GM21515 (cell line): ENCODE measurements at regions not wholly inside any gene's neighbourhood (a gene's known extent, or its start where the extent isn't known, plus 50 kb on each side); places are given as distances from the start of the nearest gene placed in this dataset.

Source experiments
- ATAC-seq: cut with Tn5 transposase; IDR thresholded peaks from one replicate; pipeline ENCODE4 v1.9.1; 2021; ENCODE audit not compliant: unreplicated experiment

DNA sequence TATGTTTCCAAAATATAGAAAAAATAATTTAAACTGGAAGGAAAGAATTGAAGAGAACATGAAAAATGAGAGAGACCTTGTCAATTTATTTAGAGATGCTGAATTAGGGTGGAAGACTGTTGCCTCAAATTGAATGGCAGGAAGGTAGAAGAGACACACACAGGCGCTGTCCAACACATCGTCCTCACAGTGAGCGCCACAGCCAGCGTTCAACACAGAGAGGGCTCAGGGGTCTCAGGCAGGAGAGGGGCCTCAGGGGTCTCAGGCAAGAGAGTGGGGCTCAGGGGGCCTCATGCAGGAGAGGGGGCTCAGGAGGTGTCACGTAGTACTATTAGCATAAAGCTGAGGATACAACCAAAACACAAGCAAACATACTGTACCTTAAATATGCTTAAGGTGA is 65.7 kb downstream of the TMEM18 start:
- no peak for ATAC-seq

DNA sequence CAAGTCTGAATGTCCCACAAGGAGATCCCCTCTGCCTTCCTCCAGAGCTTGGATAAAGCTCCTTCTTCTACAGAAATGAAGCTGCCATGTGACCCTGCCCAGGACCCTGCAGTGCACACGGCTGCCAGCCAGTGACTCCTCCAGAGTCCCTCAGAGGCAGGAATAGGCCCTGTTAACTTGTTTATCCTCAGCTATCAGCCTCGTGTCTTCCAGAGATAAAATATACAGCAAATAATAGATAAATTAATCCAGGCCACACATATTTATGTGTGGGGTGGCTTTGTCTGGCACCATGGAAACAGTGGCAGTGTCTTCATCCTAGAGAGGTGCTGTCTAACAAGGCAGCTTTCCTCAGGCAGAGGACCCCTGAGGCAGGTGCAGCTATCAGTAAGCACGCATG is 66.7 kb downstream of the TMEM18 start:
- no peak for ATAC-seq

DNA sequence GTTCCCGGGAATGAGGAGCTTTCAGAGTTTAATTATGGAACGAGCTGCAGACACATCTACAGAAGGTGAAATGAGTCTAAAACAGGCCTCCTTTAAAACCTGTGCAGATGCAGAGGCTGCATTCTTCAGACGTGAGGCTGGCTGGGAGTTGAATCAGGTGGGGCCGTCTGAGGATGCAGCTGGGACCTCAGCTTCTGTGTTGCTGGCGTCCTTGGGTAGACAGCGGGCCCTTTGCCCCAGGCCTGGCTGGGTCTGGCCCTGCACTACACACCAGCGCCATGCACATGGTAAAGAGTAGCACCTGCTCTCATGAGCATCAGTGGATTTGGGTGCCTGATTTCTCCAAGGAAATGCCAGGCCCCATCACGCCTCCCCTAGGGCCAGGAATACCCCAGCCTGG is 67.3 kb downstream of the TMEM18 start:
- no peak for ATAC-seq

DNA sequence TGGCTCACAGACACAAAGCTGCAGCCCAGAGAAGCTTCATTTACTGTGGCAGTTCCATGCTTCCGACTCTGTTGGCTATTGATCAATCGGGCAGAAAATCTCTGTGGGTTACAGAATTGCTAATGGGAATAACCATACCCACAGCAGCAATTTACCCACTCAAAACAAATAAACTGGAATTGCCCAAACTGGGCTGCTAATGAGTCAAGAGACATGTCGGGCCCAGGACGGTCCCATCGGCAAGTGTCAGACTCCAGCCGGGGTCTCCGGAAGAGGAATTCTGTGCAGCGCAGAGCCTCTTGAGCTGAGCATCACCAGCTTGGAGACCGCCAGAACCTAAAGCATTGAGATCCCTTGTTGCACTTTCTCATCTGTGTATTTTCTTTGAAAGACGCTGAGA is 67.8 kb downstream of the TMEM18 start:
- ATAC-seq: no peak

DNA sequence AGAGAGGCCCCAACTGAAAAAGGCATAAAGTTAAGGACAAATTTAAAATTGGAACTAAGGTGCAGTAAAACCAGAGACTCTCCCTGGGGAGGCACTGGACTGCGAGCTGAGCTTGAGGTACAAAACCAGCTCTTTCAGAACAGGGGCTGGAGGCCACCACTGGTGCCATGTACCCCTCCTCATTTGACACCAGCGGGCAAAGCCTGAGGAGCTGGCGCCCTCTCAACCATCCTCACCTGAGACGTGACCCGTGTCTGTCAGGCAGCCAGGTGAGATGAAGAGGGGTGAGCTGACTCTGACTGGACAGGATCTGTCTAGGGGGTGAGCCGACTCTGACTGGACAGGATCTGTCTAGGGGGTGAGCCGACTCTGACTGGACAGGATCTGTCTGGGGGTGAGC is 68.5 kb downstream of the TMEM18 start:
- no peak for ATAC-seq

DNA sequence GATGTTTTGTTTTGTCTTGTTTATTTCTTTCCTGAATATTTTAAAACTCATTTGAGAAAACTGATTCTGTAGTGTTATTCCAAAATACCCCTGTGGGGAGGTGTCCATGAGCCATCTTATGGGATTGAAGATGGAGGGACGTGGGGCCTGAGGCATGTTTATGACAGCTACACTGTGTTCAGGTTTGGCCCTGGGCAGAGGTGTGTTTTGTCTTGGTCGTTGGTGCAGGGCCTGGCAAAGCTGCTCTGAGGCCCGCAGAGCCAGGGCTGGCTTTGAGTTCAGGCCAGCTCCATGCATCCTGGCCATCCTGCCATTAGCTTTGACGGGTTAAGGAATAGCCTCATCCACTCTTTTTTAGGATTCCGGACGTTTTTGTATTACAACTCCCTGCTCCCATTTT is 68.9 kb downstream of the TMEM18 start:
- ATAC-seq: no peak

DNA sequence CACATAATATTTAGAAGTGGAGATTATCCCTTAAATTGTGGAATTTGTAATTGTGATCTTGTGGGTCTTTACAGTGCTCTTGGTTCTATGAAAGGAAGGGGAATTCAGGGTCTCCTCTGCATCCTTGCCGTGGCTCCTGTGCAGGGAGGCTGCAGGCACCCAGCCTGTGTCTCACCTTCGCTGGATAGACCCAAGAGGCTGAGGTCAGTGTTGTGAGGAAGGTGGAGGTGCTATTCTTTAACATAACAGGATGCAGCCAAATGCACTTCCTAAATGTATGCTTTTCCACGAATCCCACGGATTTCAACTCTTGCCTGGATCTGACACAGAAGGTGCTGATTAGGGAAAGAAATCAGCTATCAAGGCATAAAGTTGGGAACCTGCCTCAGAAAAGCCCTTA is 69.5 kb downstream of the TMEM18 start:
- ATAC-seq: no peak

DNA sequence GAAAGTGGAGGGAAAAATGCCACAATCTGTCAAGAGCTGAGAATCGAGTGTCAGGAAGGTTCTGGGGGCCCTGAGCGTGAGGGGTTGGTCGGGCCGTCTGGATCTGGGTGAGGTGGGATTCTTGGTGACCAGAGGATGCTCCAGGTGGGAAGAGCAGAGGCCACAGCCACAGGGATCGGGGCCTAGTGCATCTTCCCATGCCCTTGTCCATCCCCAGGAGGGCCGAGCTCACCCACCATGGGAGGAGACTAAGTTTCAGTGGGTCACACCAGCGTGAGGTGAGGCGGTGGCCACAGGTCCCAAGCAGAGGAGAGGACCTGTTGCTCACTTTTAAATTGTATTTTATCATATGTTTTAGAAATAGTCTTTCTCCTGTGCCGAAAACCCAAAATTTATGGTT is 70.0 kb downstream of the TMEM18 start:
- no peak for ATAC-seq

DNA sequence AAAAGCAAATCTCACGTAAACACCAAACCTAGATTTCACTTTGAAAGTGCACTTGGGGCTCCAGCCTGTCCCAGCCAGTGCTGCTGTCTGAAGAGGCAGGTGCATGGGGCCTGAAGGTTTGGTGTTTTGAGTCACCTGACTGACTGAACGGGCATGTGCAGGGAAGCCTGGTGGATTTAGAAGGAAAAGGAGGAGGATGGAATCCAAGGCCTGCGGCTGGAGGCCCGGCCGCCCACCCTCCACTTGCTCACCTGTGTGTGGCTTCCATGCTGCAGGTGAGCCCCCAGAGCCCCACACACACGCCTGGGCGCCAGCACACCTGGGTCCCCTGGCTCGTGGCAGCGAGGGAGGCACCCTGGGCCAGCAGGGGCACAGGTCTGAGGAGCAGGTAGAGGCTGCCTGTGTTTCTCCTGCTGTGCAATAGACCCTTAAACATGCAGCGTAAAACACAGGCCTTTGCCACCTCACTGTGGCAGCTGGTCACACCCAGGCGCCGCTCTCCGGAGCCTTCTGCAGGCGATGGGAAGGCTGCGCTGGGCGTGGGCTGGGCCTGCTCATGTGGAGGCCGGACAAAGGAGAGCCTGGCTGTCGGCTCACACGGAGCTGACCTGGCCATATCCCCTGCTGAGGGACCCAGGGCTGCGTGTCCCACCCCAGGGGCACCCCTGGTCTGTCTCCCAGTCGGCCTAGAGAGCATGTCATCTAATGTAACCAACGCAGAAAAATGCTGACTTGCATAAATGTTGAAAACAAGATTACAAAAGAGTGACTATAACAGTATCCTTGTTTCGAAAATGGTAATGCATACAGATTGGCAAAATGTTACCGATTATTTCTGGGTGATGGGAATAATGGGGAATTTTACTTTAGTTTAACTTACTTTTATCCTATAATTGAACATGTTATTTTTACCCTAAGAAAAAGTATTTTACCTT is 71.3 kb downstream of the TMEM18 start:
- no peak for ATAC-seq

DNA sequence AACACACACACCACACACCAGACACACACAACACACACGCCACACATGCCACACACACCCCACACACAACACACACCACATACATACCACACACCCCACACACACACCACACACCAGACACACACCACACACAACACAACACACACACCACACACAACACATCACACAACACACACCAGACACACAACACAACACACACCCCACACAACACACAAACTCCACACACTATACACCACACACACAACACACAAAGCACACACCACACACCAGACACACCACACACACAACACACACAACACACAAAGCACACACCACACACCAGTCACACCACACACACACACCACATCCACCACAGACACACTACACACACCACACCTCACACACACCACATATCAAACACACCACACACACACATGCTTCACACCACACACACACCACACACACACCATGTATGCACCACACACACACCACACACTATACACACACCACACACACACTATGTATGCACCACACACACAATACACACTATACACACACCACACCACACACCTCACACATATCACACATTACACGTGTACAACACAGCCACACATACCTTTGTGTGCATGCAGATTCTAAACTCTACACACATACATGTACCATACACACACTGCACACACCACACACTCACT is 72.2 kb downstream of the TMEM18 start:
- no peak for ATAC-seq

DNA sequence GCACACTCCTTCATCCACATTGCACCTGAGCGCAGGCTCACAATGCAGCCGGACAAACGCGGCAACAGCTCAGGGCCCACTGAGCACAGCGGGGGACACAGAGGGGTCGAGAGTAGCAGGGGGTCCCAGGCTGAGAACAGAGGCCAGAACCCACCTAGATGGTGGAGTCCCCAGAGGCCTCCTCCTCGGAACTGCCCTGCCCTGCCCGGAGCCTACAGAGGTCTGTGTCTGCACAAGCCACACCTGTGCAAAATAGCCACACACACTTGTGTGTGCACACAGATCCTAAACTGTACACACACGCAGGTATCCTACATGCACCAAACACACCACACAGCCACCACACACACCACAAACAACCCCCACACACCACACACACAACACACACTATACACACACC is 72.8 kb downstream of the TMEM18 start:
- no peak for ATAC-seq

DNA sequence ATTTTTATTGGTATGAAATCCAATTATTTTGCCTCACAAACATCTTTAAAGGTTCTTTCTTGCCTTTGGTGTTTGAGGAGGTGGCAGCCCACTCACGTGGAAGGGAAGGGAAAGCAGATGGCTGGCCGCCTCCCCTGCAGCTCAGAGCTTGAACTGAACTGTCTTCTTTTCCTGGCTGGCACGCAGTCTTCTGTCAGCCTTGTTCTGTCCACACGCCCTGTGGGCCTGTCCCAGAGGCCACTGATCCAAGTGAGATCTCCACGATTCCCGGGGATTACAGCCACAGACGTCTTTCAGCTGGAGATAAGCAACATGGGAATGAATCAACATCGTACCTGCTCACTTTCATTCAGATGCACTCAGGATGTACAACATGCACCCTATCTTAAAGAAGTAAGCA is 73.3 kb downstream of the TMEM18 start:
- no peak for ATAC-seq

DNA sequence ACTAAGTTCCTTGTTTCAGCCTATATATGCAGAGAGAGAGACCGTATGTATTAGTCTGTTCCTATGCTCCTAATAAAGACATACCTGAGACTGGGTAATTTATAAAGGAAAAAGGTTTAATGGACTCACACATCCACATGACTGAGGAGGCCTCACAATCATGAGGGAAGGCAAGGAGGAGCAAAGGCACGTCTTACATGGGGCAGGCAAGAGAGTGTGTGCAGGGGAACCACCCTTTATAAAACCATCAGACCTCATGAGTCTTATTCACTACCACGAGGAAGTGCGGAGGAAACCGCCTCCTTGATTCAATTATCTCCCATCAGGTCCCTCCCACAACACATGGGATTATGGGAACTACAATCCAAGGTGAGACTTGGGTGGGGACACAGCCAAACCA is 73.8 kb downstream of the TMEM18 start:
- no peak for ATAC-seq

DNA sequence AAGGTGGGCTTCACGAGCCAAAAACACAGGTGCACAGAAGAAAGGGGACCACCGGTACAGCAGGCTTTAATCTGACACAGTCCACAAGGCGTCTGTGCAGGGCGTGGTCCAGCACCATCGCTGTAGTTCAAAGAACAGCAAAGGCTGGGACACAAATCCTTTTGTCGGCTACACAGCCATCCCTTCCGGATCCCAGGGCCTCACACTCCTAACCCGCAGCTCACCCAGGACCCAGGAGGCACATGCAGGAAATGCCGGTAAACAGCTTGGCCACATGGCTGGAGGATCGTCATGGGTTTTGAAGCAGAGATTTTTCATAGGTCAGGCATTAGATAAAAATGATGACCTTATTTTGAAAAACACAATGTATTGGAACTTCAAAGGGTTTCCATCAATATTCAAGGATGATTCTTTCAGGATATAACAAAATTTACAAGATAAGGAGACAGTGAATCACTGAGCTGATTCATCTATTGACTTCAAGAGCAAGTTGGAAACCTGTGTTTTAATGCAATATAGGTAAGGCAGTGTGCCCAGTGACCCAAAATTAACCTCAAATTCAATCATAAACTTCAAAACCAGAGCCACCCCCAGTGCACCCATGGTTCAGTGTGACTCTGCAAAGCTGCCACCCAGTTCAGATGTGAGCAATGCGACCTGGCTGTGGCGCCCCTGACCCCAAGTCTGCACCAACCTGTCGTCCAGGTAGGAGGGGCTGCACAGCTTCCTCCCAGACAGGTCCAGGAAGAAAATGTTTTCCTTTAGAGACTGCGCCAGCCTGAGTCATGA is 74.4 kb downstream of the TMEM18 start:
- no peak for ATAC-seq

DNA sequence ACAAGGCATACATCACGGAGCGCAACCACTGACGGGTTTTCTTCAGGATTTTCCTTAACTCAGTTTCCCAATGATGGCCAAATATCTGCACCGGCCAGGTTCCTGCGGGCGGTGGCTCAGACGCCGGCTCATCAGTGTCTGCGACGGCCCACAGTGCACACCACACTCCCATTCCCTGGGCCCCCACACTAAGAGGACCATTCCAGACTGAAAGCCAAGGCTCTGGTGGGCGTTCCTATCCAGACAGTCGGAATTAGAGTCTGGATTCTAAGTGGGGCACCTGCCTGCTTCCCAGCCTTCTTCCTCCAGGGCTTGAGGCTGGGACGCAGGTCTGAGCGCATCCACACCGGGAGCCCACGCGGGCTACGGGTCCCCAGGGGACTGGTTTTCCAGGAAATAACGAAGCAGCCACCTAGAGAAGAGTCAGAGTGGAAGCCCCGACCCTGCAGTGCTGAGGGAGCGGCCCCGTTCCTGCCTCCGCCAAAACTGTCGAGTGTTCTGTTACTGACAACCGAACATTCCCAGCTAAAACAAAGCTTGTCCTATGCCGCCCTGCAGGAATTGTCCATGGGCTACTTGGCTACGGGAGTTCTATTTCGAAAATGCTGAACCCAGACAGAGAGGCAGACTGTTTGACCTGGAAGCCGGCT is 75.3 kb downstream of the TMEM18 start:
- ATAC-seq: no peak

DNA sequence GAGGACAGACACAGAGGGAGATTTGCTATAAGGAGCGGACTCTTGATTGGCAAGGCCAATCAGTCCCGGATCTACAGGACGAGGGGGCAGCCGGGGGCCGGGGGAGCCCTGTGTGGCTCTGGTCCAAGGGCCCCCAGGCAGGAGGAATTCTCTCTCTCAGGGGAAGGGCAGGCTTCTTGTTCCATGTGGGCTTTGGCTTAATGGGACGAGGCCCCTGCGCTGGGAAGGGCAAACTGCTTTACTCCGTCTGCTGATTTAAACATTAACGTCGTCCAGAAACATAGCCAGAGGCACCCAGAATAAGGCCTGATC is 75.9 kb downstream of the TMEM18 start:
- no peak for ATAC-seq

DNA sequence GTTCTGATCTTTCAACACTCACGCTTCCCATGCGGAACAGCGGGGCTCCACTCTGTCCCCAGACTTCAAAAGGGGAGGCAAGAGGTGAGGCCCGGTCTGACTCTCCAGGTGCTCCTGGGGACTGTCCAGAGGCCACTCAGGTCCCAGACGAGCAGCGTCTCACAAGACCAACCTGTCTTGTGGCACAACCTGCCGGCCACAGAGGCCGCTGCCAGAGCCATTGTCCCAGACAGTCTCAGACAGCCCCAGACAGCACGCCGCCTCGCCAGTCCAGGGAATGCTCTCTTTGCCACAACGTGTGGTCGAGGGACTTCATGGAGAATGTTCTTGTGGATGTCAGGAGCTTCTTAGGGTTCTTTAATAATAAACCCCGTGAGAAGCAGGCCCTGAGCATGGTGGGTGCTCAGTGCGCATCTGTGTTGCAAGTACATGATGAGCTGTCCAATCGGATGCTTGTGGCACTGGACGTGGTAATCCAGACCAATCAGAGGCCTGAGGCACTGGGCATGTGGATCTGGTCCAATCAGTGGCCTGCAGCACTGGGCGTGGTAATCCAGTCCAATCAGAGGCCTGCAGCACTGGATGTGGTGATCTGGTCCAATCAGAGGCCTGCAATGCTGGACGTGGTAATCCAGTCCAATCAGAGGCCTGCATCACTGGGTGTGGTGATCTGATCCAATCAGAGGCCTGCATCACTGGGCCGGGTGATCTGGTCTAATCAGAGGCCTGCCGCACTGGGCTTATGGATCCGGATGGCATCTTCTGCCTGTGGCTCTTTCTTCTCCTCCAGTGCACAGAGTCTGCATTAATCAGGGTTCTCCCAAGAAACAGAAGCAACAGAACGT is 76.4 kb downstream of the TMEM18 start:
- no peak for ATAC-seq

DNA sequence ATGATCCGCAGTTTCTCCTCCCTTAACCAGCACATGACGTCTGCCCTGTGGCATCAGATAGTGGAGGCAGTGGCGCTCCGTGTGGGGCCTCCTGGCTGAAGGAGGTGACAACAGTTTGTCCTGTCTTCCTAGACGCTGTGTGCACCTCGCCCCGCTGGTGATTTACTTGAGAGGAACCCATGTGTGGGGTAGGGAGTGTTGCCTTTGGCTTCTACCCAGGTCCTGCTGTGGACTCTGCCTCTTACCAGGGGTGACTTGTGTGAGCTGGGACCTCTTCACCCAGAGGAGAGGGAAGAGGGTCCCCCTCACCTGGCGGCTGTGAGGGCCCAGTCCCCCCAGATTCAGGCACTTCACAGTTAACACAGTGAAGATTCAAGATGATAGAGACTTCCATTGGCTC is 77.6 kb downstream of the TMEM18 start:
- no peak for ATAC-seq

DNA sequence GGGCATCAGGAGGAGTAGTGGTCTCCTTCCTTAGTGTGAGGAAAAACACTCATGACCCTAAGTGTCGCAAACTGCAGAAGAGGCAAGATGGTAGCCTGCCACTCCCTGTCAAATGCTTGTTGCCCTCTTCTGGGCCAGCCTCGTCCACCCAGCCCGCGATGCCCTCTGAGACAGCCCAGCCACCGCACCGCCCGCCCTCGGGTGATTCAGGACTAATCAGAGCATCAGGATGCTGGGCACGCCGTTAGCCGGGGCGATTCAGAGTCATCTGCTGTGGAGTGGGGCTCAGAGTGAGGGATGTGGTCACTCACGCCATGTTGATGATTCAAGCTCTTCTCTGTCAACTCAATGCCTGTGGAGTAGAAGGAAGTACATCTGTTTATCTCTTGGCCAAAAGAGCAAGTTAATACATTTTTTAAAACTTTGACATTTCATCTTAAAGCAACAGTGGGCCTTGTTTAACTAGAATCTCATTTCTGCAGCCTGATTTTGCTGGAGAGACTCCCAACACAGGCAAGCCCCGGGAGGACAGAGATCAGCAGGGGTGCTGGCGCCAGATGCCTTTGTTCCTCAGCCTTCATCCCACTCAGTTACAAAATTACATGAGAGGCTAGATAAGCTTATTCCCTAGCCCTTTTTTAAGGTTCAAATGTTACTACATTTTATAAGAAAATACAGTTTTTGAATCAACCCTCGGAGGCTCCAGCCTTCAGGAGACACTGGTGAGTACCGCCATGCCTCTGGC is 79.0 kb downstream of the TMEM18 start:
- no peak for ATAC-seq
